OCI-LY7 (cell line): ENCODE measurements at regions not wholly inside any gene's neighbourhood (a gene's known extent, or its start where the extent isn't known, plus 50 kb on each side); places are given as distances from the start of the nearest gene placed in this dataset.

Source experiments
- EZH2phosphoT487 ChIP-seq: fragments of 200-600 bp; sonication (generic); IDR thresholded peaks from 2 replicates; pipeline ENCODE4 v1.6.1; 2018; ENCODE audit warnings: low read depth, borderline replicate concordance, mild to moderate bottlenecking, mixed run types, antibody characterized with exemption, low read length, moderate library complexity, mixed read lengths
- TF ChIP-seq, protein P1 (sequence below): fragments of 200-600 bp; sonication (generic); conservative IDR thresholded peaks from 2 replicates; pipeline ENCODE4 v1.5.1; 2014; ENCODE audit warnings: mild to moderate bottlenecking, antibody characterized with exemption, low read length, moderate library complexity, mixed read lengths

DNA sequence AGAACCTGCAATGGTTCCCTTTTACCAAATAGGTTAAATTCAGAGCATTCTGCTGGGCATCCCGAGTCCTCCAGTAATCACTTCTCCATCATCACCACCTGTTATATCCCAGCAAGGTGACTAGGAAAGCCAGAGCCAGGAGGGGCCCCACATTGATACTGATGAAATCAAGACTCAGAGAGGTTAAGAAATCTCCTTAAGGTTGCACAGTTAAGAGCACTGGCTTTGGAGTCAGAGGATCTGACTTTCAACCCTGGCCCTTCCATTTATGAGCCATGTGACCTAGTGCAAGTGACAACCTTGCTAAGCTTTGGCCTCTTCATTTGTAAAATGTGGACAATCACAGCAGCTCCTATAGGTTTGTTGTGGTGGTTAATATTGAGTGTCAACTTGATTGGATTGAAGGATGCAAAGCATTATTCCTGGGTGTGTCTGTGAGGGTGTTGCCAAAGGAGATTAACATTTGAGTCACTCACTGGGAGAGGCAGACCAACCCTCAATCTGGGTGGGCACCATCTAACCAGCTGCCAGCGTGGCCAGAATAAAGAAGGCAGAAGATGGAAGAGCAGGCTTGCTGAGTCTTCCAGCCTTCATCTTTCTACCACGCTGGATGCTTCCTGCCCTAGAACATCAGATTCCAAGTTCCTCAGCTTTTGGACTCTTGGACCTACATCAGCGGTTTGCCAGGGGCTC, 194.2 kb upstream of the ASIC2 start:
- TF ChIP-seq, protein P1, sequence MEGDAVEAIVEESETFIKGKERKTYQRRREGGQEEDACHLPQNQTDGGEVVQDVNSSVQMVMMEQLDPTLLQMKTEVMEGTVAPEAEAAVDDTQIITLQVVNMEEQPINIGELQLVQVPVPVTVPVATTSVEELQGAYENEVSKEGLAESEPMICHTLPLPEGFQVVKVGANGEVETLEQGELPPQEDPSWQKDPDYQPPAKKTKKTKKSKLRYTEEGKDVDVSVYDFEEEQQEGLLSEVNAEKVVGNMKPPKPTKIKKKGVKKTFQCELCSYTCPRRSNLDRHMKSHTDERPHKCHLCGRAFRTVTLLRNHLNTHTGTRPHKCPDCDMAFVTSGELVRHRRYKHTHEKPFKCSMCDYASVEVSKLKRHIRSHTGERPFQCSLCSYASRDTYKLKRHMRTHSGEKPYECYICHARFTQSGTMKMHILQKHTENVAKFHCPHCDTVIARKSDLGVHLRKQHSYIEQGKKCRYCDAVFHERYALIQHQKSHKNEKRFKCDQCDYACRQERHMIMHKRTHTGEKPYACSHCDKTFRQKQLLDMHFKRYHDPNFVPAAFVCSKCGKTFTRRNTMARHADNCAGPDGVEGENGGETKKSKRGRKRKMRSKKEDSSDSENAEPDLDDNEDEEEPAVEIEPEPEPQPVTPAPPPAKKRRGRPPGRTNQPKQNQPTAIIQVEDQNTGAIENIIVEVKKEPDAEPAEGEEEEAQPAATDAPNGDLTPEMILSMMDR = no peak
- TF ChIP-seq EZH2phosphoT487 = no peak
